GM10266 (cell line): ENCODE measurements at regions not wholly inside any gene's neighbourhood (a gene's known extent, or its start where the extent isn't known, plus 50 kb on each side); places are given as distances from the start of the nearest gene placed in this dataset.

ENCODE experiments used
- DNase-seq: peaks from one replicate; pipeline ENCODE4 v3.0.0; 2012; ENCODE audit errors: extremely low spot score
- TF ChIP-seq, protein P1 (sequence below): IDR thresholded peaks from 2 replicates; pipeline ENCODE4 v1.5.1; 2012; ENCODE audit warnings: mild to moderate bottlenecking, low read depth; ENCODE audit not compliant: control insufficient read depth, insufficient read depth; ENCODE audit errors: missing control alignments

- no peak for DNase-seq
- TF ChIP-seq, protein P1, sequence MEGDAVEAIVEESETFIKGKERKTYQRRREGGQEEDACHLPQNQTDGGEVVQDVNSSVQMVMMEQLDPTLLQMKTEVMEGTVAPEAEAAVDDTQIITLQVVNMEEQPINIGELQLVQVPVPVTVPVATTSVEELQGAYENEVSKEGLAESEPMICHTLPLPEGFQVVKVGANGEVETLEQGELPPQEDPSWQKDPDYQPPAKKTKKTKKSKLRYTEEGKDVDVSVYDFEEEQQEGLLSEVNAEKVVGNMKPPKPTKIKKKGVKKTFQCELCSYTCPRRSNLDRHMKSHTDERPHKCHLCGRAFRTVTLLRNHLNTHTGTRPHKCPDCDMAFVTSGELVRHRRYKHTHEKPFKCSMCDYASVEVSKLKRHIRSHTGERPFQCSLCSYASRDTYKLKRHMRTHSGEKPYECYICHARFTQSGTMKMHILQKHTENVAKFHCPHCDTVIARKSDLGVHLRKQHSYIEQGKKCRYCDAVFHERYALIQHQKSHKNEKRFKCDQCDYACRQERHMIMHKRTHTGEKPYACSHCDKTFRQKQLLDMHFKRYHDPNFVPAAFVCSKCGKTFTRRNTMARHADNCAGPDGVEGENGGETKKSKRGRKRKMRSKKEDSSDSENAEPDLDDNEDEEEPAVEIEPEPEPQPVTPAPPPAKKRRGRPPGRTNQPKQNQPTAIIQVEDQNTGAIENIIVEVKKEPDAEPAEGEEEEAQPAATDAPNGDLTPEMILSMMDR: no peak
These were observed 369.4 kb upstream of the AJAP1 start for GRCh38 chr1:4284976-4285375.

DNA sequence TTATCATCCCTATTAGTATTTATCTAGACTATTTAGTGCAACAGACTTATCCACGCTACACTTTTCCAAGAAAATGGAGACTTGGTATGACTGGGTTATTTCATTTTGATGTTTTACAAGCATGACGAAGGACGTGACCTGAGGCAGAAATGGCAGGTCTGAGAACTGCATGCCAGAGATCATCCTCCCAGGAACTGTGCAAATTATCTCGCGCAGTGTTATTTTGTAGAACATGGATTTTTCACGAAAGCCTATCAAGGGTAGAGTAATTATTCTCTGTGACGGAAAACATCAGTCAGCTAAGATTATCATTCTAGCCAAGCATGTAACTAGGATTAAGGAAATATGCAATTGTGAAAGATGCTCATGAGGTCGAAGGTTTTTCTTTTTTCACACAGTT is 361.5 kb upstream of the AJAP1 start:
- DNase-seq: no peak
- TF ChIP-seq, protein P1: no peak

DNA sequence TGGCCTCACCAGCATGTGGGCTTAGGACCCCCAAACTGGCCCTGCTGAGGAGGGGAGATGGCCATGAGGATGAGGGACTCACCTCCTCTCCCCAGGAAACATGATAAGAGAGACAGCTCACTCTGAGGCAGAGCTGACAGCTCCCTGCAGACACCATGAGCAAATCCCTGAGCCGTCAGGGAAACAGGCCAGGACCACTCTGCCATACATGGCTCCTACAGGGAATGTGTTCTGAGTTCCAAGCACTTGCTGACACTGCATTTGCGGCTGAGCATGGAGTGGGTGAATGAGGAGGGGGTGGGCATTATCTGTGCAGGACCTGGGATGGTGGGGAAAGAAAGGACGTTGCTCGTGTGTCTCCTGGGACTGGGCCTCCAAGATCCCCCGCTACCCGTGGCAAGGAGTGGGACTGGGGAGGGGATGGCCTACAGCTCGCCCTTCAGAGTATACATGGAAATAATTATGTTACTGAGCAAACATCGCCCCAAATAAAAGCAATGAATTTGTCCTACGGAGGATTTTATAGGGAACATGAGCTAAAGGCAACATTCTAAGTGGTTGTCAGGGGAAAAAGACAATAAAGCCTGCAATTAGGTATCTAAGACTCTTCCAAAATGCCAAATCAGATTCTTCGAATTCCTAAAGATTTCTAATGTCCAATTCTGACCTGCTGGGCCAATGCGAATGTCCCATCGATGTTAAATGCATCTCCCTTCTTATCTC is 355.9 kb upstream of the AJAP1 start:
- TF ChIP-seq, protein P1: no peak
- DNase-seq: no peak

DNA sequence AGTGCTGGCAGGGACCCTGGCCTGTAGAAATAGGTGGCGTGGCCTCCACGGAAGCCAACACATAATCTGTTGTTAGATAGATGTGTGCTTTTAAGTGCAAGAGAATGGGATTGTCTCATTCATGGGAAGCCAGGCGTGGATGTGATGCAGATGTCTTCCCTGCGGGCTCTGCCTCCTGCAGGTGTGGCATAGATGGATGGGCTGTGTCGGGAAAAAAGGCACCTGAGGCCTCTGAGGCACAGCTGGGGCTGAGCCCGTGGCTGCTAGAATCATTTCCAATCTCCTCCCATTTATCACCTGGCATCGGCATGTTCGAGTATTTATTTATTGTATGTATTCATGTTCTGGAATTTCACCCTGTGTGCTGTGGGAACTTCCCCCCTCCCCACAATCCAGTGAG is 353.4 kb upstream of the AJAP1 start:
- TF ChIP-seq, protein P1: no peak
- DNase-seq: no peak

DNA sequence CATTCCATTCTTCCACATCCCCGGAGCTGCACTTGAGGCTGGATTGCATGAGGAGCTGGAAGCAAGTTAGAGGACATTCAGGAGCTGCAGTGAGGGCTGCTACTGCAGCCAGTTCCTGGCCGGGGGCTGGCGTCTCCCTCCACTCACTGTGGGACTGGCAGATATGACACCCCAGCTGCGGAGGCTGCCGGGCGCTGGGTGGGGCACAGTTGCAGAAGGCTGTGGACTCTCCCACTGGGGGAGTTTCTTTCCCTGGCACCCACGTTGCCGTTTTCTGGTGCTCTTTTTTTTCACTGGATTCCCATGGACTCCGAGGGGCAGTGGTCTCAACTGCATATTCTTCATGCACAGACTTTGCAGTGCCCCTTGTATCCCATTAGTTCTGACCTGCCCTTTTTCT is 351.1 kb upstream of the AJAP1 start:
- TF ChIP-seq, protein P1: no peak
- DNase-seq: no peak

GRCh38 chr1:4305526-4306301 is 348.7 kb upstream of the AJAP1 start:
- DNase-seq: no peak
- TF ChIP-seq, protein P1: no peak
